Prostate gland (tissue), 2 donors: ENCODE measurements at regions not wholly inside any gene's neighbourhood (a gene's known extent, or its start where the extent isn't known, plus 50 kb on each side); places are given as distances from the start of the nearest gene placed in this dataset.

ENCODE experiments used
- DNase-seq: peaks from one replicate; pipeline ENCODE4 v3.0.0-alpha.2; 2019; ENCODE audit warnings: low spot score
- H3K27ac ChIP-seq, 2 donors: fragments of 200-600 bp; sonication (generic); 2 replicates each; pipeline ENCODE4 v1.5.1; 2017 to 2019
- H3K27me3 ChIP-seq: fragments of 200-600 bp; sonication (generic); replicated peaks from 2 replicates; pipeline ENCODE4 v1.5.1; 2019; ENCODE audit not compliant: insufficient read depth
- H3K36me3 ChIP-seq, 2 donors: fragments of 200-600 bp; sonication (generic); 1 replicate in 1 of 2; 2 replicates in 1 of 2; pipeline versions ENCODE4 v1.5.1 to v1.8.1; 2017 to 2019
- H3K4me1 ChIP-seq: fragments of 200-600 bp; sonication (generic); replicated peaks from 2 replicates; pipeline ENCODE4 v1.5.1; 2019
- H3K4me3 ChIP-seq, 2 donors: fragments of 200-600 bp; sonication (generic); 2 replicates each; pipeline ENCODE4 v1.5.1; 2017 to 2019
- H3K9me3 ChIP-seq: fragments of 200-600 bp; sonication (generic); 2 replicates; pipeline ENCODE4 v1.5.1; 2017
- POLR2A ChIP-seq: fragments of 450-650 bp; IDR thresholded peaks from one replicate; pipeline ENCODE4 v1.6.1; 2016; ENCODE audit warnings: antibody characterized with exemption, mild to moderate bottlenecking
- POLR2AphosphoS5 ChIP-seq: sonication (generic); formaldehyde crosslinking; IDR thresholded peaks from one replicate; pipeline ENCODE4 v1.6.1; 2017; ENCODE audit warnings: antibody characterized with exemption
- WGBS: methylation state at CpG from one replicate; pipeline ENCODE4 v1.1.5; 2018; 5-methylcytosine and 5-hydroxymethylcytosine counted together
- intact Hi-C: fragments of 100-400 bp; cut with DNase I; formaldehyde crosslinking; loops from one replicate; pipeline ENCODE4 v1.14.2; 2022
- TF ChIP-seq, protein P1 (sequence below), 4 experiments: fragments of 200-600 bp in 2 of 4; fragments of 450-650 bp in 2 of 4; sonication (generic) in 2 of 4; IDR thresholded peaks; 1 replicate in 3 of 4; 2 replicates in 1 of 4; pipeline ENCODE4 v1.5.1; 2016 to 2019; ENCODE audit warnings: antibody characterized with exemption in 4 of 4, mild to moderate bottlenecking in 2 of 4, moderate library complexity in 2 of 4

DNA sequence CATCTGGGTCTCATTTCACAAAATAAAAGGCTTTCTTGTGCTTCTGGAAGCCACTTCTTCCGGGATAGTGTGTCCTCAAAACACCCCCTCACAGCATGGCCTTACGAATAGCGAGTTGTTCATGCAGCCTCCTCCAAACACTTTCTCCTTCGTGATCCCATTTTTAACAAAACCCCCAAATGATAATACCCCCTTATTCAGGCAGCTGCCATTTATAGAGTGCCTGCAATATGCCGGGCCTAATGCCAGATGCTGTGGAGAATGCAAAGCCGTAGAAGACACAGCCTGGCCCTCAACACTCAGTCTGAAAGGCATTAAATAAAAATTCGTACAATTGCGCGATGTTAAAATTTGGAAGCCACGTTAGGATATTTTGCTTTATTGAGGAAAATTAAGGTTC lies 66.4 kb upstream of the SLC44A1 start:
- WGBS = 83% methylated on average over 10 of the region's 10 CpGs

DNA sequence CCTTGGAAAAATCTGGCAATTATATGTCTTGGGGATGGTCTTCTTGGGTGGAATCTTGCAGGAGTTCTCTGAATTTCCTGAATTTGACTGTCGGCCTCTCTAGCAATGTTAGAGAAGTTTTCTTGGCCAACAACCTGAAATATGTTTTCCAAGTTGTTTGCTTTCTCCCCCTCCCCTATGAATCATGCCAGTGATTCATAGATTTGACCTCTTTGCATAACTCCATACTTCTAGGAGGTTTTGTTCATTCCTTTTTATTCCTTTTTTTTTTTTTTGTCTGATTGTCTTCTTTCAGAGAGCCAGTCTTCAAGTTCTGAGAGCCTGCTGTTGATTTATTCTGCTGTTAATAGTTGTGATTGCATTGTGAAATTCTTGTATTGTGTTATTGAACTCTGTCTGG lies 56.7 kb upstream of the SLC44A1 start:
- Histone ChIP-seq H3K4me3 (no peak overlapping the region), H3K4me1 (no peaks in the 10 kb centered on the region), H3K27ac (no peak overlapping the region), H3K36me3 (no peaks in the 10 kb centered on the region), H3K9me3 (no peaks in the 10 kb centered on the region), H3K27me3 (no peaks in the 10 kb centered on the region)
- DNase-seq = no peak
- intact Hi-C loops = no loop called here
- WGBS = 65% methylated on average over 1 of the region's 1 CpG
- no peak for TF ChIP-seq POLR2AphosphoS5
- no peak for TF ChIP-seq POLR2A
- TF ChIP-seq, protein P1, sequence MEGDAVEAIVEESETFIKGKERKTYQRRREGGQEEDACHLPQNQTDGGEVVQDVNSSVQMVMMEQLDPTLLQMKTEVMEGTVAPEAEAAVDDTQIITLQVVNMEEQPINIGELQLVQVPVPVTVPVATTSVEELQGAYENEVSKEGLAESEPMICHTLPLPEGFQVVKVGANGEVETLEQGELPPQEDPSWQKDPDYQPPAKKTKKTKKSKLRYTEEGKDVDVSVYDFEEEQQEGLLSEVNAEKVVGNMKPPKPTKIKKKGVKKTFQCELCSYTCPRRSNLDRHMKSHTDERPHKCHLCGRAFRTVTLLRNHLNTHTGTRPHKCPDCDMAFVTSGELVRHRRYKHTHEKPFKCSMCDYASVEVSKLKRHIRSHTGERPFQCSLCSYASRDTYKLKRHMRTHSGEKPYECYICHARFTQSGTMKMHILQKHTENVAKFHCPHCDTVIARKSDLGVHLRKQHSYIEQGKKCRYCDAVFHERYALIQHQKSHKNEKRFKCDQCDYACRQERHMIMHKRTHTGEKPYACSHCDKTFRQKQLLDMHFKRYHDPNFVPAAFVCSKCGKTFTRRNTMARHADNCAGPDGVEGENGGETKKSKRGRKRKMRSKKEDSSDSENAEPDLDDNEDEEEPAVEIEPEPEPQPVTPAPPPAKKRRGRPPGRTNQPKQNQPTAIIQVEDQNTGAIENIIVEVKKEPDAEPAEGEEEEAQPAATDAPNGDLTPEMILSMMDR (IDR thresholded peaks at IDR 0.05) = no peak

More for the DNA sequence above, 66.4 kb upstream of the SLC44A1 start:
- Histone ChIP-seq H3K27ac (no peak overlapping the region), H3K9me3 (no peaks in the 10 kb centered on the region), H3K4me1 (no peaks in the 10 kb centered on the region), H3K4me3 (no peak overlapping the region), H3K27me3 (no peaks in the 10 kb centered on the region), H3K36me3 (no peaks in the 10 kb centered on the region)
- intact Hi-C loops = no loop called here
- TF ChIP-seq POLR2AphosphoS5 = no peak
- TF ChIP-seq, protein P1 (IDR thresholded peaks at IDR 0.05) = no peak
- TF ChIP-seq POLR2A = no peak
- no peak for DNase-seq

DNA sequence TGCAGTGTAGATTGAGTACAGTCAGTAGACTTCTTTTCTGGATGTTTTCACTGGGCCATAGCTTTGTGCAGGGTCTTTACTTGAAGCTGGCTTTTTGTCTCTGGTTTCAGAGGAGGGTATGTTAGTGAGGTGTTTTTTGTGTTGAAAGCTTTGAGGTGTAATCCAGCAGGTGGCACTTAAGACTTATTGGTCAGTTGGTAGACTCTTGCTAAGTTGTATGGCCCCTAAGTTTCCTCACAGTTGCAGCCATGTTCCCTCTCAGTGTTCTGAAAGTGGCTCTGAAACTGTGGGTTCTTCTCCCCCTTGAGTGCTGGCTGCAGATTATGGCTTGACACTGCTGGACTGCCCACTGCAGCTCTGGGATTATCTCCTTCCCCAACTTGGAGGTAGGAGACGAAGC lies 55.7 kb upstream of the SLC44A1 start:
- H3K4me1 ChIP-seq = no peaks in the 10 kb centered on the region
- intact Hi-C loops = no loop called here
- no peak overlapping the region for H3K4me3 ChIP-seq
- DNase-seq = no peak
- H3K27me3 ChIP-seq = no peaks in the 10 kb centered on the region
- no peak overlapping the region for H3K27ac ChIP-seq
- WGBS = 91% methylated on average over 1 of the region's 1 CpG
- TF ChIP-seq, protein P1 (IDR thresholded peaks at IDR 0.05) = no peak
- TF ChIP-seq POLR2AphosphoS5 (no peak), POLR2A (no peak)
- H3K36me3 ChIP-seq = no peaks in the 10 kb centered on the region
- no peaks in the 10 kb centered on the region for H3K9me3 ChIP-seq

DNA sequence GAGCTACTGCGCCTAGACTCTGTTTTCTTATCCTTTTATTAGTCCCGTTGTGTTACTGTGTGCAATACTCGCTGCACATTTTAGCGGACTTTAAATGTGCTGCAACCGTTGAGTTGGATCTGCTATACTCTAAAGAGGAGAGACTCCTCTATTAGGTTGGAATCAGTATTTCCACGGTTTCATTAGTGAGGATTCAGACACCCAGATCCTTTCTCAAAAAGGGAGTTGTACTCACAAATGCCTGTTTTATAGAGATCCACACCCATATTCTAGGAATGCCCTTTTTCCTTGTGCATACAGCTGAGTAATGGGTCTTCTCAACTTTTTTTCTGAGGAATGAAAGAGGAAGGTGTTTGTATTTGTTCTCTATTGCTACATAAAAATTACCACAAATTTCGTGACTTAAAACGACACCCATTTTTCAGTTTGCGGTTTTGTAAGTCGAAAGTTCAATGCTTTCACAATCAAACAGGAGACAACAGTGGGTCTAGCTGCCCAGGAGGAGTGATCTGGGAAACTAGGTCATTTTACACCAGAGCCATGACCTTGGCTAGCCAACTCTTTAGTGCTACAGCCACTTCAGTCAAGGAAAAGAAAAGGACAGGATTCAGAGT lies 52.8 kb upstream of the SLC44A1 start:
- intact Hi-C loops = no loop called here
- Histone ChIP-seq H3K4me3 (no peak overlapping the region), H3K27me3 (no peaks in the 10 kb centered on the region), H3K27ac (no peak overlapping the region), H3K4me1 (no peaks in the 10 kb centered on the region), H3K36me3 (no peaks in the 10 kb centered on the region), H3K9me3 (no peaks in the 10 kb centered on the region)
- DNase-seq = no peak
- TF ChIP-seq POLR2A (no peak), POLR2AphosphoS5 (no peak)
- TF ChIP-seq, protein P1 (IDR thresholded peaks at IDR 0.05) = no peak
- WGBS = 86% methylated on average over 10 of the region's 10 CpGs

DNA sequence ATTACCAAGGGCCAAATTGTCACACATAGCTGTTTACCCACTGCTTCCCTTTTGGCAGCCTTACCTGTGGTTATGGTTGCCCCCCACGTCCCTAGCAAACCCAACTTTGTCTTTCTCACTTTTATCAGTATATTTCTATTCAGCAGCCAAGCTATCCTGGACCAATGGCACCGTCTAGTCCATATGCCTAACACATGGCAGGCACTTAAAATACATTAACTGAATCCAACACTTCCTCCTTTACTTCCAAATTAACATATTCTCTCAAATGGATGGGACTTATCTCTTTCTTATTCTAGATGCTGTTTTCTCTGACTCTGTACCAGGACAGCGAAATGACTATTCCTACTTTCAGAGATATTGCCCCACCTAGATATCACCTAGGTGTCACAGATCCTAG lies 50.9 kb upstream of the SLC44A1 start:
- DNase-seq = no peak
- no peaks in the 10 kb centered on the region for H3K36me3 ChIP-seq
- intact Hi-C loops = no loop called here
- no peaks in the 10 kb centered on the region for H3K4me1 ChIP-seq
- H3K4me3 ChIP-seq = no peak overlapping the region
- 84% methylated on average over 3 of the region's 3 CpGs for WGBS
- H3K27ac ChIP-seq = no peak overlapping the region
- no peak for TF ChIP-seq POLR2AphosphoS5
- TF ChIP-seq, protein P1 (IDR thresholded peaks at IDR 0.05) = no peak
- no peak for TF ChIP-seq POLR2A
- no peaks in the 10 kb centered on the region for H3K9me3 ChIP-seq
- H3K27me3 ChIP-seq = no peaks in the 10 kb centered on the region
